ENCODE measurements at regions not wholly inside any gene's neighbourhood (a gene's known extent, or its start where the extent isn't known, plus 50 kb on each side); places are given as distances from the start of the nearest gene placed in this dataset.
"Not testable (repeated sequence)": the region's sequence is repeated elsewhere in the genome, so short reads cannot be mapped to it uniquely, and the experiment has no call there.

DNA sequence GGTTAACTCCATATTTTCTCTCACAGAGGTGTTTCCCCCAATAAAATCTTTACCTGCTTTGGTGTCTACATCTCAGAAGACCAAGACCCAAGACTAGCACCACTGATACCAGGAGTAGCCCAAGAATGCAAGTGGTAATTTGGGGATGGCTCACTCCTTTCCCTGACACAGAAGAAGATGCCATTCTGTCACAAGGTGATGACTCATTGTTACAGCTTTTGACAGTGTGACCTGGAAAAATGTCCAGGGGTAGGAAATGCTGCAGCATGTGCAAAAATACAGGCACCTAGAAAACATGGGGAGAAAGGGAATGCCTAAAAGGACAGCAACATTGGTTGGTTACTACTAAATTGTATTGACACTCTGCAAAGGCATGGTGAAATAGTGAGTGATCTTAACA, 254.0 kb upstream of the GJE1 start:
- DNase-seq (ENCODE audit: low read depth in 1 of 2, low spot score in 1 of 2), result no peak

- DNase-seq (ENCODE audit: low read depth in 1 of 2, low spot score in 1 of 2), result no peak
Observed at GRCh38 chr6:141877275-141877983, 255.3 kb upstream of the GJE1 start.

DNA sequence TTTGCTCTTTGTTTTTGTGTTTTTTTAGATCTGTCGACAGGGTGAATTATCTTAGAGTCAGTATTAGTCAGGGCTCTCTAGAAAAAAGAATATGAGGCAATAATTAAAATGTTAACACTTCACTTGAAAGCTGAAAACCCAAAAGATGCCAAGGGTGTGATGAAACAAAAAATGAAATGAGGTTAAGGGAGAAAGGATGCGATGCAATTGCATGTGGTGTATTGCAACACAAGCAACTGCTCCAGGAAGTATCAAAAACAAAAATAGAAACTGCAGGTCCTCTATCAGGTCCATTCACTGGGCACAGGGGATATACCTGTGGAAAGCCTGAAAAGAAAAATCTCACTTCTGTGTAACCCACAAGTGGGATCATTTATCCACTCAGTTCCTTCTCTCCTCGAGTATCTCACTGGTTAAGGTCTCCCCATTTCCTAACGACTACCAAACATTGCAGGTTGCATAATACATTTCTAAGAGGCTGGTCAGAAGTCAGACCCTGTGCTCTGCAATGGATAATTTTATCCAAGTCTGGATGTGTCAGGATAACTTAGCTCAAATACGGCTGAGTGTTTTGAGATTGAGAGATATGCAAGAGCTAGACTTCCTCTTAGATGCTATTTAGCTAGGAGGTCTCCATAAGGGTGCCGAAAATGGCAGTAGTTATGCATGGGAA, 257.7 kb upstream of the GJE1 start:
- DNase-seq (ENCODE audit: low read depth in 1 of 2, low spot score in 1 of 2), result no peak

DNA sequence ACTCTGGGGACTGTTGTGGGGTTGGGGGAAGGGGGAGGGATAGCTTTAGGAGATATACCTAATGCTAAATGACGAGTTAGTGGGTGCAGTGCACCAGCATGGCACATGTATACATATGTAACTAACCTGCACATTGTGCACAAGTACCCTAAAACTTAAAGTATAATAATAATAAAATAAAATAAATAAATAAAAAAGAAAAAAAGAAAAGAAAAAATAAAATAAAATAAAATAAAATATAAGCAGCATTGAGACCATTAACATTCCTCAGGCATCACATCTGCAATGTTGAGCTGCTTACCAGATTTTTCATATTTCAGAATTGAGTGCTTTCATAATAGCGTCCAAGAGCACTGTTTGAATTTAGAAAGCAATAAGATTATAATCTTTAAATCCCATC, 263.2 kb upstream of the GJE1 start:
- not testable (repeated sequence) for DNase-seq (ENCODE audit: low read depth in 1 of 2, low spot score in 1 of 2)

DNA sequence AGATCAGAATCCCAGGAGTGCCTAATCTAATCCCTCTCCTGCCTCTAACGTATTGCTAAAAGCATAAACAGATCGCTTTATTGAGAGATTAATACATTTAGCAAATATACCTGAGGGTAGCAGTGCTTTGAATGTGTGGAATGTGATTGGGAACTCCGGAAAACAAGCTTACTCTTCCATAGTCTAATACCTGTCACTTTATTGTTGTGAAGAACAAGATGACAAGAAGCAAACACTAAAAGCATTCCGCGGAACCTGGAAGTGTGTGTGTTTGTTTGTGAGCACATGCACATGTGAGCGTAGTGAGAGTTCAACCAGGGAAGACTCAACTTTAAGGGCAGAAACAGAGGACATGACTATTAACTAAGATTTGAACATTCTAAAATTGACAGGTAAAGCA, 265.0 kb upstream of the GJE1 start:
- no peak for DNase-seq (ENCODE audit: low read depth in 1 of 2, low spot score in 1 of 2)

GRCh38 chr6:141866731-141867497, 265.8 kb upstream of the GJE1 start:
- DNase-seq (ENCODE audit: low read depth in 1 of 2, low spot score in 1 of 2), result no peak

GRCh38 chr6:141851063-141851462, 281.7 kb upstream of the GJE1 start:
- no peak for DNase-seq (ENCODE audit: low read depth in 1 of 2, low spot score in 1 of 2)

GRCh38 chr6:141848029-141848890, 284.5 kb upstream of the GJE1 start:
- no peak for DNase-seq (ENCODE audit: low read depth in 1 of 2, low spot score in 1 of 2)

DNA sequence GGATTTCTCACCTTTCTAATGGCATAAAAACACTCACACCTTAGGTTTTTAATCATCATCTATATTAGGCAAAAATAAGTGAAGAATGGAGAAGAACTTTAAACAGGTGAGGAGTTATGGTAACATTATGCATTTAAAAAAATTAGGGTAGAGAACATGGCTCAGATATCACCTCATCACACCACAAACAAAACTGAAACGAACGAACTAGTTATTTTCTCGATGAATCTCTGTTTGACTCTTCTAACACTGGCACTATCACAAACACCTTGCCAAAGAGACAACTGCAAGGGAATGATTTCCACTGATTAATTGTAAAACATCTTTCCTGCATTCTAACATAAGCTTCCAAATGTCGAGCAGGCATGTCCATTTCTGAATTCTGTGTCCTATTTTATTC, 286.1 kb upstream of the GJE1 start:
- DNase-seq (ENCODE audit: low read depth in 1 of 2, low spot score in 1 of 2), result no peak

- no peak for DNase-seq (ENCODE audit: low read depth in 1 of 2, low spot score in 1 of 2)
Observed at GRCh38 chr6:141843178-141843834, 289.4 kb upstream of the GJE1 start.

DNA sequence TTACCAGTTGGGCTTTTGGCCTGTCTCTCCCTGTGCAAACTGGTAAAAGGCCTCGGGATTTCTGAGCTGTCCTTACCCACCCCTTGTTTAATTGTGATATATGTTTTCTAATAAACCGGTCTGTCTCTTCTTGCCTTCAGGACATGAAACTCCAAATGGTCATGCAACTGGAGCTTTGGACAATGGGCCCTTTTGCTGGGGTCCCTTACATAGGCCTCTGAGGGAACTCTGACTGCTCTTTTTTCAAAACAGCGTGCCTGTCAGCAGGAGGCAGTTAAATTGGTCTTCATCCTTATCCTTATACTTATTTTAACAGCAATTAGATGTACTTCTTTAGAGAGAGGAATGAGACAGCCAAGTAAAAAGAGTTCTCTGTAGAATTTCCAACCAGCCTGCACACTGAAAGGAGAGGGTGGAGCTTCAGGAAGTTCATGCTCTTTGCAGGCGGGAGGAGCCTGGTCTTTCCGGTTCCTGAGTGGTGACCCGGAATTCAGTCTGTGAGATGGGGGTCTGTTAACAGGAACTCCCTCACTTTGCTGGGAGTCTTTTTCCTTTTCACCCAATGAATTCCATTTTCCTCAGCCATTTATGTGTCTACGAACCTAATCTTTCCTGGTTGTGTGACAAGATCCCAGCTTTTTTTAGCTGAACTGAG, 299.6 kb upstream of the GJE1 start:
- DNase-seq (ENCODE audit: low read depth in 1 of 2, low spot score in 1 of 2), result no peak

- DNase-seq (ENCODE audit: low read depth in 1 of 2, low spot score in 1 of 2), result no peak
Observed at GRCh38 chr6:141830530-141830929, 302.2 kb upstream of the GJE1 start.

- no peak for DNase-seq (ENCODE audit: low read depth in 1 of 2, low spot score in 1 of 2)
Observed at GRCh38 chr6:141829566-141830360, 303.0 kb upstream of the GJE1 start.

GRCh38 chr6:141824350-141824749, 308.4 kb upstream of the GJE1 start:
- no peak for DNase-seq (ENCODE audit: low read depth in 1 of 2, low spot score in 1 of 2)

DNA sequence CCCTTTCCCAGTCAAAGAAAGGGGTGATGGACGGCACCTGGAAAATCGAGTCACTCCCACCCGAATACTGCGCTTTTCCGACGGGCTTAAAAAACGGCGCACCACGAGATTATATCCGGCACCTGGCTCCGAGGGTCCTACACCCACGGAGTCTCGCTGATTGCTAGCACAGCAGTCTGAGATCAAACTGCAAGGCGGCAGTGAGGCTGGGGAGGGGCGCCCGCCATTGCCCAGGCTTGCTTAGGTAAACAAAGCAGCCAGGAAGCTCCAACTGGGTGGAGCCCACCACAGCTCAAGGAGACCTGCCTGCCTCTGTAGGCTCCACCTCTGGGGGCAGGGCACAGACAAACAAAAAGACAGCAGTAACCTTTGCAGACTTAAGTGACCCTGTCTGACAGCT, 317.7 kb upstream of the GJE1 start:
- not testable (repeated sequence) for DNase-seq (ENCODE audit: low read depth in 1 of 2, low spot score in 1 of 2)

DNA sequence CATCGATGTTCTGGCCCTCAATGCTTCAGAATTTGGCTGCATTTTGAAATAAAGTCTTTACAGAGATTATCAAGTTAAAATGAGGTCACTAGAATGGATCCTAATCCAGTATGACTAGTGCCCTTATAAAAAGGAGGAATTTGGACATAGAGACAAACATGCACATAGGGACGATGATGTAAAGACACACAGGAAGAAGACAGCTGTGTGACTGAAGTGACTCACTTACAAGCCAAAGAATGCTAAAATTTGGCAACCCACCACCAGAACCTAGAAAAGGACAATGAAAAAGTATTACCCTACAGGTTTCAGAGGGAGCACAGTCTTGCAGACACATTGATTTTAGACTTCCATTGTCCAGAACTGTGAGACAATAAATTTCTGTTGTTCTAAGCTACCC, 322.8 kb upstream of the GJE1 start:
- DNase-seq (ENCODE audit: low read depth in 1 of 2, low spot score in 1 of 2), result no peak

DNA sequence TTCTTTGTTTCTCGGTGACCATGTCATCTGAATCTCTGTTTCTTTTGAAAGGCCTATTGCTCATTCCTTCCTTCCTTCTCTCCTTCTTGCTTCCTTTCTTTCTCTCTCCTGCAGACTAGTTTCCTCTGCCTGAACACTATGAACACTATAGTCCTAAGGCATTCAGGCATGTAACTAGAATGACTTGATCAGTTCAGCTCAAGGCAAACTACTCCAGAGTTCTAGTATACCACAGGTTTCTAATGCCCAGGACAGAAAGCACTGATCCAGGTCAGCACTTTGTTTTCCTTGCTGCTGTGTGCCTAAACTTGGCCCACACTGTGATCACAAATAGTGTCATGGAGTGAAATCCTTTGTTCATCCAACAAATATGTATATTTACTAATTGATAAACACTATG, 324.1 kb upstream of the GJE1 start:
- DNase-seq (ENCODE audit: low read depth in 1 of 2, low spot score in 1 of 2), result no peak

DNA sequence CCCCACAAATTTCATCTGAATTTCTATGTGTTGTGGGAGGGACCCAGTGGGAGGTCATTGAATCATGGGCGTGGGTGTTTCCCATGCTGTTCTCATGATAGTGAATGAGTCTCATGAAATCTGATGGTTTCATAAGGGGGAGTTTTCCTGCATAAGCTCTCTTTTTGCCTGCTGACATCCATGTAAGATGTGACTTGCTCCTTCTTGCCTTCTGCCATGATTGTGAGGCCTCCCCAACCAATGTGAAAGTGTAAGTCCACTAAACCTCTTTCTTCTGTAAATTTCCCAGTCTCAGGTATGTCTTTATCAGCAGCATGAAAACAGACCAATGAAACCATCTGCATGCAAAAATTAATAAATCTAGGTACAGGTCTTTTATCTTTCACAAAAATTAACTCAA, 331.8 kb upstream of the GJE1 start:
- DNase-seq (ENCODE audit: low read depth in 1 of 2, low spot score in 1 of 2), result not testable (repeated sequence)

DNA sequence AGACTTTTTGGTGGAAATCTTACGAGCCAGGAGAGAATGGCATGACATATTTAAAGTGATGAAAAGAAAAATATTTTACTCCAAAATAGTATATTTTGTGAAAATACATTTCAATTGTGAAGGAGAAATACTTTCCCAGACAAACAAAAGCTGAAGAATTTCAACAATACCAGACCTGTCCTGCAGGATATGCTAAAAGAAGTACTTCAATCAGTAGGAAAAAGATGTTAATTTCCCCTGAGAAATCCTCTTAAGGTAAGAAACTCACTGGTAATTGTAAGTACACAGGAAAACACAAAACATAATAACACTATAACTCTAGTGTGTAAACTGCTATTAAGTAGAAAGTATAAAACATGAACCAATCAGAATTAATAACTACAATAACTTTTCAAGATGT, 341.8 kb upstream of the GJE1 start:
- DNase-seq (ENCODE audit: low read depth in 1 of 2, low spot score in 1 of 2), result no peak
